NCI-H774 (cell line): ENCODE measurements at regions not wholly inside any gene's neighbourhood (a gene's known extent, or its start where the extent isn't known, plus 50 kb on each side); places are given as distances from the start of the nearest gene placed in this dataset.
"Not testable (repeated sequence)": the region's sequence is repeated elsewhere in the genome, so short reads cannot be mapped to it uniquely, and the experiment has no call there.

Experiments
- DNase-seq: peaks from one replicate; lab custom pipeline; 2025; lab: John Stamatoyannopoulos, UW

DNA sequence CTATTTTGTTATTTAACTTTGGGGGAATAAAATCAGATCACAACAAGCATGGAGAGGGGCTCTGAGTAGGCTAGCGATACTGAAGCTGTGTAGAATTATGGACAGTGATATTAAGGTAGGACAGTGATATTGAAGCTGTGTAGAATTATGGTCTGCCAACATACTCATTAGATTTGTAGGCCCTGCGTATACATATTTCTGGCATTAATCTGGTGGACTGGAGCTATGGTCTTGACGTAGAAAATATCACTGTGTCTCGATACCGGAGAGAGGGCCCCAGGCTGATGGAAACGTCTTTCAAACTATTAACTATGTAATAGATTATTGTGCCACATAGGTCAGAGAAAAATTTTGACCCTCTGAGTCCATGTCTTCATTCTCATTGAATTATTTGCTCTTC lies 511.4 kb downstream of the ADCYAP1 start:
- no peak for DNase-seq

DNA sequence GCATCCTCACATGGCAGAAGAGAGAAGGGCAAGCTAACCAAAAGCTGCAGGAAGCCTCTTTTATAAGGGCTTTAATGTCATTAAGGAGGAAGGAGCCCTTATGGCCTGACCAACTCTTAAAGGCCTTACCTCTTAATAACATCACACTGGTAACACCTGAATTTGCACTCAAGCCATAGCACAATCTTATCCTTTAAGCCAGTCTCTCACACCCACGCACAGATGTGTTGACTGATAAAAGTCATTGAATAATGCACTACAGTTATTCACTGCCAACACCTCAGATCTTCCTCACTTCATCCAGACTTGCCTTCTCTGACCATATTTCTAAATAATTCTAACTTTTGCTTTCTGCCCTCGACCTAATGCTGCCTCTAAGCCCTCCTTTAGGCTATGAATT lies 516.8 kb downstream of the ADCYAP1 start:
- no peak for DNase-seq

DNA sequence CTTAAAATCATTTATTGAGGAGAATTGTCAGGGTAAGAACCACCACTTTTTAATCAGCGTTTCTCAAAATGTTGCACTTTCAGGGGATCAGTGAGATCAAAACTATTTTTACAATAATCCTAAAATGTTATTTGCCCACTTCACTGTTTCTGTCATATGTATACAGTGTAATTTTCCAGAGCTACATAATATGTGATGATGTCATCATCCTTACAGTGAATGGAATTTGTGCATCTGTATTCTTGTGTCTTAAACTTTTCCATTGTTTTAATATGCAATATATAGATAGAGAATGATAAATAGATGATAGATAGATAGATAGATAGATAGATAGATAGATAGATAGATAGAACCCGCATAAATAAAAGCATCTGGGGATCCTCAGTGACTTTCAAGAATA lies 518.0 kb downstream of the ADCYAP1 start:
- no peak for DNase-seq

DNA sequence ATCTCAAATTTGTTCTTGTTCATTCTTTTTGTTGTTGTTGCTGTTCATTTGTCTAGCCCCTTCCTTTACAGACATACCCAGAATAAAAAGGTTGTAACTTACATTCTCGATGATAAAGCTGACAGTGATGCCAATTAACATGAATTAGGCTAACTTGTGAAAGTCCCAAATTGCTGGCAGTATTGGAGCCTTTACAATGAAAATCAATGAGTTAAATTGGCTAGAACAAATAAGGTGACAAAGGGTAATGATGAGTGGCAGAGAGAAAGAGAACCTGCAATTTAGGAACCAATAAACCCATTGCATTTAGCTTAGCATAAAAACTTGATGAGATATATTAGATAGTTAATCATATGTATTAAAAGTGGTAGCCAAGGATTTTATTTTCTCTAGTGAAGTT lies 521.0 kb downstream of the ADCYAP1 start:
- DNase-seq, result no peak

DNA sequence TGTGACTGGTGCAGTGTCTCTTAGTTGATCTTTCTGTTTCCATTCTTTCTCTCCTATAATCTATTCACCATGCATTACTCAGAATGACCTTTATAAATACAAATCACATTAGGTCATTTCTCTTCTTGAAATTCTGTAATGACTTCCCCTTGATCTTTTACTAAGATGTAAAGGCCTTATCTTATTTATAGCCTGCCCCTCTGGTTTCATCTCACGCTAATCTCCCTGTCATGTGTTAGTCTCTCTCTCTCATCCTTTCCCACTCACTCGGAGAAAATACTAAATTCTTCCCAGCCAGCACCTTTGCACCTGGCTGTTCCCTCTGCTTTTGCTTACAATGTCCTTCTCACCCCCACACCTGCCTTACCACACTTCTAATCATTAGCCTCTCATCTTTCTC lies 530.8 kb downstream of the ADCYAP1 start:
- no peak for DNase-seq

DNA sequence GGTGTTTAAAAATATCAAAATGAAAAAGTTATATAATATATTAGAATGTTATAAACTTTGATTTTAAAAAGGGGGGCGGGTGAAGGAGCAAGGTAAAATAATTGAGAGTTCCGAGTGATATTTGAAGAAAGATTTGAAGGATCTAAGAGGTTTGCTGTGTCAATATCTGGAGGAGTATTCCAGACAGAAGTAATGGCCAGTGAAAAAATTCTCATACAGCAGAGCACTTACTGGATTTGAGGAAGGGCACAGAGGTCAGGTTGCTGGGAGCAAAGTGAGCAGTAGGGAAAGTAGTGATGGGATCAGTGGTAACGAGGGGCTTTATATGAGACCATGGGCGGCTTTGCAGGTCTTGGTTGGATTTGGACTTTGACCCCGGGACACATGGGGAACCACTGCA lies 531.5 kb downstream of the ADCYAP1 start:
- DNase-seq, result no peak

DNA sequence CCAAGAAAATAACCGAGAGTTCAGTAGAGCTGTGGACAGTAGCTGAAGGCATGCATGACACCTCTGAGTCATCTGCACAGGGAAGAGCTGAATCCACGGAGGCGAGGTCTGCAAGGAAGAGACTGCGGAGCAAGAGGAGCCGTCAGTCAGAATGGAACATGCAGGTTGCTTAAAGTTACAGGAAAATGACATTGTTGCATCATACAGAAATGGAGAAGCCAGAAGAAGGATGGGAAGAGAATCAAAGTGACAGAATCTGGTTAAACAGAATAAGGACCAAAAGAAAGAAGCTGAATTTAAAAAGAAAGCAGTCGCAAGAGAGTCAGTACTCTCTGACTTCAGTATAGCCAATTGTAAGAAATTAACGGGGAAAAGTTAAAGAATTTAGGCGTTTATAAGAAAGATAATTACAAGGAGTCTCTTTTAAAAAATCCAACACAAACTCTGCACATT lies 533.8 kb downstream of the ADCYAP1 start:
- DNase-seq, result no peak

DNA sequence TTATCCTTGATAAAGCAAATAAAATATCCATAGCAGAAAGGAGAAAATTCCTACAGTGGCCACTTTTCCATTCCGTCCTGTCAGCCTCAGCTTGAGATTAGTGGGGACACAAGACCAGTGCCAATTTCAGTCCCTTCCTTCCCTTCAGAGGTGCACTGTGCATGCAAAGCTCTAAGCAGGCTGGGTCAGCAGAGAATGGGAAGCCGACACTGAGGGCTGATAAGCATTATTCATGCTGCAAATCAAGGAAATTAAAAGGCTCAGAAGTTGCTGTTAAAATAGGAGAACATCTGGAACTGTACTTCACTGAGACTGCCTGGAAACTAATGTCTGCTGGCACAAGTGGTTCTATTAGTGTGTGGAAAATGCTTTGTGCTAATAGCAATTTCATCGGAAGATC lies 534.3 kb downstream of the ADCYAP1 start:
- no peak for DNase-seq

DNA sequence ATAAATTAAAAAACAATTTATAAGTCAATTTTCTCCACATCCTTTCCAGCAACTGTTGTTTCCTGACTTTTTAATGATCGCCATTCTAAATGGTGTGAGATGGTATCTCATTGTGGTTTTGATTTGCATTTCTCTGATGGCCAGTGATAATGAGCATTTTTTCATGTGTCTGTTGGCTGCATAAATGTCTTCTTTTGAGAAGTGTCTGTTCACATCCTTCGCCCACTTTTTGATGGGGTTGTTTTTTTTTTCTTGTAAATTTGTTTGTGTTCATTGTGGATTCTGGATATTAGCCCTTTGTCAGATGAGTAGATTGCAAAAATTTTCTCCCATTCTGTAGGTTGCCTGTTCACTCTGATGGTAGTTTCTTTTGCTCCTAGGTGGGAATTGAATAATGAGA lies 539.4 kb downstream of the ADCYAP1 start:
- not testable (repeated sequence) for DNase-seq

DNA sequence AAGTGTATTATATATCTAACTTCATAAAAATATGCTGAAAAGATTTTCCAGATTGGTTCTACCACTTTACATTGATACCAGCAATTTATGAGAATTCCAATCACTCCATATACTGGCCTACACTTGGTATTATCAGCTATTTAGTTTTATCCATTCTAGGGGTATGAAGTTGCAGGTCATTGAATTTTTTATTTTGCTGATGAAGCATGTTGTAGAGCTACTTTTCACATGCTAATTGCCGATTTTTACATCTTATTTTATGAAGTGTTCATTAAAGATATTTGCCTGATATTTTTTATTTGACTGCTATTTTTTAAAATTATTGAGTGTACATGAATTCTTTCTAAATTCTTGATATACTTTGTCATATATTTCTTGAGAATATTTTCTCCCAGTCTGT lies 542.1 kb downstream of the ADCYAP1 start:
- DNase-seq, result no peak

DNA sequence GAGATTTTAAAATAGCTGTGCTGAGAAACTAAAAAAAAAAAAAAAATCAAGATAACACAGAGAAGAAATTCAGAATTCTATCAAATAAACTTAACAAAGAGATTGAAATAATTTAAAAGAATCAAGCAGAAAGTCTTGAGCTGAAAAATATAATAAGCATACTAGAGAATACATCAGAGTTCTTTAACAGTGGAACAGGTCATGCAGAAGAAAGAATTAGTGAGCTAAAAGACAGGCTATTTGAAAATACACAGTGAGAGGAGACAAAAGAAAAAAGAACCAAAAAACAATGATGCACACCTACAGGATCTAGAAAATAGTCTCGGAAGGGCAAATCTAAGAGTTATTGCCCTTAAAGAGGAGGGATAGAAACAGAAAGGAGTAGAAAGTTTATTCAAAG lies 548.1 kb downstream of the ADCYAP1 start:
- DNase-seq, result no peak

DNA sequence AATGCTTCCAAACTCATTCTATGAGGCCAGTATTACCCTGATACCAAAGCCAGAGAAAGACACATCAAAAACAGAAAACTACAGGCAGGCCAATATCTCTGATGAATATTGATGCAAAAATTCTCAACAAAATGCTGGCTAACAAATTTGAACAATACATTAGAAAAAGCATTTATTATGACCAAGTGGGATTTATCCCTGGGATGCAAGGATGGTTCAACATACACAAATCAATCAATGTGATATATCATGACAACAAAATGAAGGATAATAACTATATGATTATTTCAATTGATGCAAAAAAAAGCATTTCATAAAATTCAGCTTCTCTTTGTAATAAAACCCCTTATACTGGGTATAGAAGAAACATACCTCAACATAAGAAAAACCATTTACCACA lies 550.9 kb downstream of the ADCYAP1 start:
- DNase-seq, result no peak

DNA sequence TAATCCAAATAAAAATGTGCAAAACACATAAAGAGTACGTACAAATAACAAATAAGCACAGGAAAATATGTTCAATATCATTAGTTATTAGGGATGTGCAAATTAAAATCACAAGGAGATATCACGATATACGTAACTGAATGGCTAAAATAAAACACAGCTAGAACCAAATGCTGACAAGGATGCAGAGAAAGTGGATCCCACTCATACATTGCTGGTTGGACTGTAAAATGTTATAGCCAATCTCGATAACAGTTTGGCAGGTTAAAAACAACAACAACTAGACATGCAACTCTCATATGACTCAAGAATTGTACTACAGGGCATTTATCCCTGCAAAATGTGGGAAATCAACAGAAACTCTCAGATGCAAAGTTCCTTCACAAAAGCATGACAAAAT lies 553.9 kb downstream of the ADCYAP1 start:
- no peak for DNase-seq

DNA sequence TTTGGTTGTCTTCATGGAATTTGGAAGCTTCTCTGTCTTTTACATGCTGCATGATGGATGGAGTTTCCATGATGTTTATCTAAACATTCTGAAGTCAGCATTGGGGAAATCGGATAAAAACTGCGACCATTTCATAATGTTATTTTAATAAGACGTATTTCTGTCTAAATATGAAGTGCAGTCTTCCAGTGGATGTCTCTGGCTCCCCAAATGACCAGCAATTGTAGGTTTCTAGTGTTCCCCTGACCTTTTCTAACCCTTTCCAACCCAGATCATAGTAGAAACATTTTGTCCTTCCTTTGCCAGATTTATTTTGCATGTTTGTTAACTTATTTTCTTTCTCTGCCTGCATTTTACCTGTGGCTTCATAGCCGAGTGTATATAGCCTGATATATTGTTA lies 559.3 kb downstream of the ADCYAP1 start:
- no peak for DNase-seq

DNA sequence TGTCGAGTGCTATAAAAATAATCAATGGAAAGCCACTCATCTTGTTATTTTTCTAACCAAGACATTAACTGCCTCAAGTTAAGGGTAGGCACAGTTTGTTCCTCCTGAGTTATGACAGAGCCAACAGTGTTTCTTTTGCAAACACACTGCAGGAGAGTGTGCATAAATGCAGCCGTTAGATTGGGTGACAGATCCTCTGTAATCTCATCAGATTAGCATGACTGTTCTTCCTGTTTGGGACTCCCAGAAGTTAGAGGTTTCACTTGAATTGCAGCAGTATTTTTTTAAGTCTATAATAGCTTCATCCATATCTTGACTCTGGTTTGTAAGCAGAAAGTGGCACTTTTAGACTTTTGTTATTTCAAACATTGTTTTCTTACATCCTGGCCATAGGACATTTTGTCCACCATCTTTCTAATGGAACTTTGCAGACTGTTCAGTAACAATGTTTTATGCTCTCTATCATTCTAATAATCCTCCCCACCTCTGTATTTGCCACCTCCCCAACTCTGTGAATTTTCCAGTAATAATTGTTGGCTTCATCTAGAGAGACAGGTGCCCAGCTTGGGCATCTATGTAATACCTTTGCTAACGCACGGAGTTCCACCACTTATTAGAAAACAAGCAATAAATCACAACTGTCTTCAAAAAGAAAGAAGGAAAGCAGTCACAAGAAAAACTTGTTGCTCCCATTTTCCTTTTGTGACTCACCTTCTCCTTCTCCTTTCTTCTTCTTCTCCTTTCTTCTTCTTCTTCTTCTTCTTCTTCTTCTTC lies 560.0 kb downstream of the ADCYAP1 start:
- no peak for DNase-seq

DNA sequence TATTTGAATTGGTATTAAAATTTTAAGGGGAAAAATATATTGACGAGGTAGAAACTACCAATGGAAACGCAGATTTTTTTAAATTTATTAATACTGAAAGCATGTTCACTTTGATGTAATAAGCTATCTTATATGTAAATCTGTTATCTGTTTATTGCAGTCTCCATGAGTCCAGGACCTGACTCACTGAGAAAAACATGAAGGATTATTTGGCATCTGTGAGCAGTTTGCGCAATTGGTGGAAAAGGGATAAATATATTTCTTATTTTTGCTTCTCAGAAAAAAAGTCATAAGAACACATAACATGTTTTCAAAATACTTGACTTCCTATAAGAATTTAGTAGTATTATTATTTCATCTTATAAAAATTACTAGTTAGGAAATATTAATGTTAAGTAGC lies 561.4 kb downstream of the ADCYAP1 start:
- no peak for DNase-seq

DNA sequence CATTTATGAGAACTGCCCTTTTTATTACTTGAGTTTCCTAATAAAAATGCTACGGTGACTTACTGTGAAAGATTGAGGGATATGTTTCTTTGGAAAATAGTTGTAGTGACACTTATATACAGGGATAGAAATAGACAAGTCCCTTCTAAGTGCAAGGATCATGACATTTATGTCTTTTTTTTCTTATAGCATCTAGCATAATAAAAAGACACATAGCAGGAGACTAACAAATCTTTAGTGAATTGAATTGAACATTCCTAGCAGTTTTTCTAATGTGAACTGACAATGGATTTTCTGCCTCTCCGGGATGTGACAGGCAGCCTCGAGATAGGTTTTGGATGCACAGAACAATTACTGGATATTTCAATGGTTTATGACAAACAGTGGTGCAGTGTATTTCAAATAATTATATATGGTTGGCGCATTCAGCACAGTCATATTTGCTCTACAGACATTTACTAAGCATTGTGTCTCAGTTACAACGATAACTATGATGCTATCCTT lies 562.8 kb downstream of the ADCYAP1 start:
- no peak for DNase-seq

DNA sequence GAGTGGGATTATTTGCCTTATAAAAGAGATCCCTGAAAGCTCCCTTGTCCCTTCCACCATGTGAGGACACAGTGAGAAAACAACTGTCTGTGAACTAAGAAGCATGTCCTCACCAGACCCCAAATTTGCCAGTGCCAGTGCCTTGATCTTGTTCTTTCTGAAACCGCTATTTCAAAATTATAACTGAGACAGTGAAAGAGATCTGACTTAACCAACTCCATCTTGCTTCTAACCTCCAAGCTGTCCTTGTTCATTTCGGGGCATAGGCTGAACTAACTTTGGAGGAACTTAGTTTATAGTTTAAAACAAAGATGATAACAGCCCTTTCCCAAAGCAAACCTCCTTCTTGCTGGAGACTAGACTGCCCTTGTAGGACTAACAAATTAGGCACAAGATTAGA lies 563.9 kb downstream of the ADCYAP1 start:
- no peak for DNase-seq

DNA sequence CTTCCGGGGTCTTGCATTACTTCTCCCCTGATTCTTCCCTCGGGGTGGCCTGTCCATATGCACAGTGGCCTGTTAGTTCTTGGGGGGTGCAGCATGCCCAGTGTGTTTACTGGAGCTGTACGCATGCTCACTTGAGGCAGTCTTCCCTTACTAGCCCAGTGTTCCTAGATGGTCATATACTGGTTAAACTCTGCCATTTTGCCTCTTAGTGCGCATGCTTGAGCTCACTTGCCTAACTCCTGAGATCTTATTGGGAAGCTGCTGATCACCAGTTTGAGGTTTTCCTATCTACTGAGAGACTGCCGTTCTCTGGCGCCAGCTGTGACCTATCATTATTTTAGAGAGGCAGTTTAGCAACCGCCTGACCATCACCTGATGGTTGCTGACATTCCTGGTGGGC lies 571.2 kb downstream of the ADCYAP1 start:
- no peak for DNase-seq

DNA sequence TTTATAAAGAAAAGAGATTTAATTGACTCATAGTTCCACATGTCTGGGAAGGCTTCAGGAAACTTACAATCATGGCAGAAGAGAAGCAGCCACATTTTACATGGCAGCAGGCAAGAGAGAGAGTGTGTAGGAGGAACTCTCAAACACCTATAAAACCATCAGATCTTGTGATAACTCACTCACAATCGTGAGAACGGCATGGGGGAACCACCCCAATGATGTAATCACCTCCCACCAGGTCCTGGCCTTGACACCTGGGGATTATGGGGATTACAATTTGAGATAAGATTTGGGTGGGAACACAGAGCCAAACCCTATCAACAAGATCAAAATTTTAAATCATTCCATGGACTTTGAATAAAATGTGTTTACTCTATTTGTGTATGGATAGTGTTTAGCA lies 575.6 kb downstream of the ADCYAP1 start:
- DNase-seq, result no peak

DNA sequence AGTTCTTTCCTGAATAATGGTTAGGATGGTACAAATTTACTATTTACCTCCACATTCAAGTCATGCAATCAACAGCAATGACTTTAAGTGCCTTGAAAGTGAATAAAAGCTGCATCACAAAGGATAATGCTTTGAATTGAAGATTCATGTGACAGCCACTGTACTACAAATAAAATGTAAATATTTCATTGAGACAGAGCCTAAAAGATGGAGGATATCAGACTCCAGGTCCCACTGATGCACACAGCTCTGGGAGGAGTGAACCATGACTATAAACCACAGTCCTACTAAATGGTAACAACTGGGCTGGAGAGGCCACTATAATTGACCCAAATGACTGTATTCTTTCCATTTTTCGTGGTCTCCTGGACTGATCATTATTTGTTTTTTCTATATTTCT lies 576.9 kb downstream of the ADCYAP1 start:
- DNase-seq, result no peak

DNA sequence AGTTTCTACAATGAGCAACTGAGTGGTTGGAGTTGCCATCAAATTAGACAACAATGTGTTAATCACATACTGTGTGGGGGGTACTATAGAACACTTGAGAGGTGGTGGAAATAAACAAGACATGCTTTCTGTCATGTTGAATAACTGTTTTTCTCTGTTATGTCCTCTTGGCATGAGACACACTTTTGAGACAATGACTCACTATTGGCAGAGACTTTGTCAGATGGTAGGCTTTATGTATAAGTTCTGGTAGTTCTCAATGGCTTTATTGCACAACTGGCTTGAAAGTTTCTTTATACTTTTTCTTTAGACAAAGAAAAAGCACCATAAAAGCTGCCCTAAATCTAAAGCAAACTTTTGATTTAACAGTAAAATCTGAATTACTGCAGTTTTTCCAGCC lies 578.7 kb downstream of the ADCYAP1 start:
- DNase-seq, result no peak

DNA sequence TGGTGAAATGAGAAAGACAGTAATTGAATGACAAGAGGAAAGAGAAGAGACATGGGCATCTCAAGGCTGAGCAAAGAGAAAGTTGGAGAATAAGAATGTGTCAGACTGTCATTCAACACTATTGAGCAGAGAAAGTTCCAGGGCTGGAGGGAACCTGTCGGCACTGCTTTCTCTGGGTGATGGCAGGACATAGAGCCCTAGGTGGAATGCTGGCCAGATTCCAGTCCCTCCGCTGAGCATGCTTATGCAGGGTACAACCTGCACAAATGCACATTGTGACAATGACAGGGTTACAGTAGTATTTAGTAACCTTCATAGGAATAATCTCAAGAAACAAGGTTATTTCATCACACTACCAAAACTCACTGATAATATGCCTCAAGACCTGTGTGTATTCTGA lies 582.8 kb downstream of the ADCYAP1 start:
- no peak for DNase-seq

DNA sequence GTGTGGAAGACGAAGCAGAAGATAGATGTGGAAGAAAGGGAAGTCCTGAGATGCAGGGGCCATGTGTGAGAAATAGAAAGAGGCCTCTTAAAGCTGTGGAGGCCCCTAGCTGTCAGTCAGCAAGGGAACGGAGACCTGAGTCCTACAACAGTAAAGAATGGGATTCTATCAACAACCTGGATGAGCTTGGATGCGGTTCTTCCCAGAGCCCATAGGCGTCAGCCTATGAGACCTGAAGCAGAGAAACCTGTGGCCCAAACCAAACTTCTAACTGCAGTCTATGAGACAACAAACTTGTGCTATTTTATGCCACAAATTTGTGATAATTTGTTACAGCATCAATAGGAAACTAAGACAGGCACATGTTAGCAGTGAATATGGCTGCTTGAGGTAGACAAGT lies 583.7 kb downstream of the ADCYAP1 start:
- DNase-seq, result no peak
